Activated CD4-positive, alpha-beta T cell treated with anti-CD3 and anti-CD28 coated beads for 36 hours (primary cell): ENCODE measurements at regions not wholly inside any gene's neighbourhood (a gene's known extent, or its start where the extent isn't known, plus 50 kb on each side); places are given as distances from the start of the nearest gene placed in this dataset.
"Not testable (repeated sequence)": the region's sequence is repeated elsewhere in the genome, so short reads cannot be mapped to it uniquely, and the experiment has no call there.

Experiments used
- ATAC-seq: fragments of 200-7000 bp; cut with Tn5 transposase; one replicate; pipeline ENCODE4 v1.10.0; 2021; ENCODE audit warnings: mild to moderate bottlenecking, moderate library complexity
- CTCF ChIA-PET: fragments of 350-600 bp; sonication (Branson Sonifier 250); formaldehyde crosslinking; loops from one replicate; lab custom pipeline; 2021; ENCODE audit warnings: antibody characterized with exemption; lab: Charles Lee
- POLR2A ChIA-PET: fragments of 350-600 bp; sonication (Branson Sonifier 250); formaldehyde crosslinking; loops from one replicate; lab custom pipeline; 2021; ENCODE audit warnings: antibody characterized with exemption, inconsistent platforms; lab: Charles Lee
- DNase-seq: peaks from one replicate; pipeline ENCODE4 v3.0.0-alpha.2; 2020
- H3K27ac Mint-ChIP-seq: one replicate; pipeline ENCODE4 v1.8.0; 2021; ENCODE audit warnings: mixed read lengths
- H3K27me3 Mint-ChIP-seq: one replicate; pipeline ENCODE4 v1.8.0; 2021; ENCODE audit warnings: mixed read lengths
- H3K36me3 Mint-ChIP-seq: one replicate; pipeline ENCODE4 v1.8.0; 2021; ENCODE audit warnings: low read depth, mixed read lengths
- H3K4me1 Mint-ChIP-seq: one replicate; pipeline ENCODE4 v1.8.0; 2021; ENCODE audit warnings: mixed read lengths
- H3K4me3 Mint-ChIP-seq: one replicate; pipeline ENCODE4 v1.8.0; 2021; ENCODE audit warnings: mild to moderate bottlenecking, moderate library complexity, mixed read lengths
- H3K9me3 Mint-ChIP-seq: one replicate; pipeline ENCODE4 v1.8.0; 2021; ENCODE audit warnings: low read depth, mixed read lengths
- intact Hi-C, 2 experiments: fragments of 100-400 bp; cut with DNase I in 1 of 2; cut with micrococcal nuclease in 1 of 2; formaldehyde crosslinking; loops; one replicate each; pipeline versions ENCODE4 v1.14.2 to v1.15.1; 2022 to 2024; cut with DNase I, micrococcal nuclease

DNA sequence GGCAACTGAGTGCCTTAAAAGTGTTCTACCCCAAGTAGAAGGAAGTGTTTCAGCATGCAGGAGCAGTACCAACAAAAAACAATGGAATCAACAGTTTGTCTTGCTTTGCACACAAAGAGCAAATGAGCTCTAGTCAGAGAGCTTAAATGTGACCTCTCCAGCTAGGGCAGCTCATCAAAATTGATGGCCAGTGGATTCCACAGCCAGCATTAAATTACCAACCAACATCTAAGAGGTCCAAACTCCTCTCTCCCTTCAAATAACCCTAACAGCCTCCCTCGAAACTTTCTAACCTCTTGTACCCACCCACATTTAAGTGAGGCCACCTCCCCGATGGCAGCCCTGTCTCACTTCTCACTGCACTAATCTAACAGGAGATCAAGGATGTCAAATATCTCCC lies 219.9 kb downstream of the CHIC2 start:
- peaks cover 4% of the 10 kb centered on the region for H3K27me3 Mint-ChIP-seq
- DNase-seq (no peak), ATAC-seq (no peak)
- no peak overlapping the region for H3K27ac Mint-ChIP-seq
- no peaks in the 10 kb centered on the region for H3K9me3 Mint-ChIP-seq
- ChIA-PET POLR2A (no interaction called here), CTCF (interaction anchor here (0.7 kb wide), 1 partner anchor 90 kb away, joined by 3 read pairs; no protein-coding TSS in a partner anchor)
- no peaks in the 10 kb centered on the region for H3K4me1 Mint-ChIP-seq
- no peak overlapping the region for H3K4me3 Mint-ChIP-seq
- no peaks in the 10 kb centered on the region for H3K36me3 Mint-ChIP-seq
- intact Hi-C loops, result no loop called here

DNA sequence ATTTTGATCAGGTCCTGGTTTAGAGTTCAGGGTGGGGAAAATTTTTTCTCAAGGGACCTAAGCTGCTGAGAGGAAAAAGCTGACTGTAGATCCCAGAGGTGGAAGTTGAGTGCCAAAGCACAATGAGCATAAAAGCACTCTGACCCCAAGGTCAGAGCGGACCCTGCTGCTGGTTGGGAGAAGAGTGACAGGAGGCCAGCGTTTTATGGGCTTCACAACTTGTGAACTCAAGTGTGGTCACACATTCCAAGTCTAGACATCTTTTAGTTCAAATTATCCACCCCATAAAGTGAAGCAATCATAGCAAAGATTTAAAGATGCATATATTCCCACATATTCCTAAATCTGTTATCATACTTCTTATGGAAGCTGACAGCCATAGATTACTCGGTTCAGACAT lies 220.3 kb downstream of the CHIC2 start:
- H3K4me1 Mint-ChIP-seq, result no peaks in the 10 kb centered on the region
- intact Hi-C loops, result no loop called here
- ChIA-PET CTCF (interaction anchor here (0.7 kb wide), 1 partner anchor 90 kb away, joined by 3 read pairs; no protein-coding TSS in a partner anchor), POLR2A (no interaction called here)
- H3K9me3 Mint-ChIP-seq, result no peaks in the 10 kb centered on the region
- H3K27ac Mint-ChIP-seq, result no peak overlapping the region
- no peak overlapping the region for H3K4me3 Mint-ChIP-seq
- no peak for DNase-seq
- H3K27me3 Mint-ChIP-seq, result peaks cover 4% of the 10 kb centered on the region
- H3K36me3 Mint-ChIP-seq, result no peaks in the 10 kb centered on the region
- ATAC-seq, result no peak

DNA sequence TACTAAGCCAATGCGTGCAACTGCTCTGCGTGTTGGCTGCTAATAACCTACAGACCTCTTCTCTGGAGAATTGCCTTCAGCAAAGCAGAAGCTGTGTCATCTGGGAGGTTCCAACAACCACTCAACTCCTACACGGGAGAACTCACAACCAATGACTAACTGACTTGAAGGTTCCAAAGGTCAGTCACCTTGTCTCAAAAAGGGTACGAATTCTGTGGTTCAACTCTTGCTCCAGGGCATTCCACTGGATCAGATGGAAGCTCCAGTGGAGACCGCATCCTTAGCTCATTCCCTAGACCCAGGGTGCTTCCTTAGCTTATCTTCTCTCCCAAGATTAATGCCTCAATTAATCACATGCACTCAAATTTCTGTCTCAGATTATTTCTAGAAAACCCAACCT lies 222.7 kb downstream of the CHIC2 start:
- Mint-ChIP-seq H3K36me3 (no peaks in the 10 kb centered on the region), H3K27ac (no peak overlapping the region), H3K4me1 (no peaks in the 10 kb centered on the region), H3K9me3 (peaks cover 8% of the 10 kb centered on the region), H3K4me3 (no peak overlapping the region), H3K27me3 (peaks cover 4% of the 10 kb centered on the region)
- POLR2A ChIA-PET, result no interaction called here
- DNase-seq (no peak), ATAC-seq (no peak)
- intact Hi-C loops, result no loop called here
- CTCF ChIA-PET, result interaction anchor here (0.6 kb wide), 1 partner anchor 56 kb away, joined by 4 read pairs; no protein-coding TSS in a partner anchor

DNA sequence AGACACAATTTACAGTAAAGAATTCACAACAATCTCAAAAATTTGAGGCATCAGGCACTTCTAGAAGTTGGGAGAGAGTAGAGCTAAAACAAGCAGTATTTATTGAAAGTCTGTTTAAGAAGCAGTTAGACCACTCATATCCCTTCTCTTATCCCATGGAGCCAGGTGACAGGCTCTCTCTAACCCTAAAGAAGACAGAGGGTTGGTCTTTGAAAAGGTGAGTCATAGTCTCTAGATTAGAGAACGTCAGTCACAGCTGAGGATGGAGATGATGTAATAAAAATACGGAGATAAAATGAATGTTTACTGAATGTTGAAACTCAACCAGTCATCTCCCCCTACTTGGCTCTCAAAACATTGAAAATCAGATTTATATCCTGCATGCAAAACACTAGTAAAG lies 223.8 kb downstream of the CHIC2 start:
- ATAC-seq, result peak; percentile 26
- intact Hi-C loops, result no loop called here
- no peak overlapping the region for H3K4me3 Mint-ChIP-seq
- peaks cover 4% of the 10 kb centered on the region for H3K27me3 Mint-ChIP-seq
- POLR2A ChIA-PET, result no interaction called here
- H3K27ac Mint-ChIP-seq, result no peak overlapping the region
- no peak for DNase-seq
- peaks cover 8% of the 10 kb centered on the region for H3K9me3 Mint-ChIP-seq
- H3K36me3 Mint-ChIP-seq, result no peaks in the 10 kb centered on the region
- no peaks in the 10 kb centered on the region for H3K4me1 Mint-ChIP-seq
- CTCF ChIA-PET, result no interaction called here

DNA sequence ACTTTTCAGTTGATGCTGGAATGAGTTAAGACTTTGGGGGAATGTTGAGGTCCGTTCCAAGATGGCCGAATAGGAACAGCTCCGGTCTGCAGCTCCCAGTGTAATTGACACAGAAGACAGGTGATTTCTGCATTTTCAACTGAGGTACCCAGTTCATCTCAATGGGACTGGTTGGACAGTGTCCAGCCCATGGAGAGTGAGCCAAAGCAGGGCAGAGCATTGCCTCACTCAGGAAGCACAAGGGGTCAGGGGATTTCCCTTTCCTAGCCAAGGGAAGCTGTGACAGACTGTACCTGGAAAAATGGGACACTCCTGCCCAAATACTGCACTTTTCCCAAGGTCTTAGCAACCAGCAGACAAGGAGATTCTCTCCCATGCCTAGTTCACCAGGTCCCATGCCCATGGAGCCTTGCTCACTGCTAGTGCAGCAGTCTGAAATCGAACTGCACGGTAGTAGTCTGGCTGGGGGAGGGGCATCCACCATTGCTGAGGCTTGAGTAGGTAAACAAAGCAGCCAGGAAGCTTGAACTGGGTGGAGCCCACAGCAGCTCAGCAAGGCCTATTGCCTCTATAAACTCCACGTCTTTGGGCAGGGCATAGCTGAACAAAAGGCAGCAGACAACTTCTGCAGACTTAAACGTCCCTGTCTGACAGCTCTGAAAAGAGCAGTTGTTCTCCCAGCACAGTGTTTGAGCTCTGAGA lies 231.0 kb downstream of the CHIC2 start:
- H3K4me3 Mint-ChIP-seq, H3K4me1 Mint-ChIP-seq, DNase-seq, CTCF ChIA-PET, POLR2A ChIA-PET, ATAC-seq, H3K27ac Mint-ChIP-seq, H3K36me3 Mint-ChIP-seq, H3K27me3 Mint-ChIP-seq, H3K9me3 Mint-ChIP-seq, intact Hi-C loops: not testable (repeated sequence)

DNA sequence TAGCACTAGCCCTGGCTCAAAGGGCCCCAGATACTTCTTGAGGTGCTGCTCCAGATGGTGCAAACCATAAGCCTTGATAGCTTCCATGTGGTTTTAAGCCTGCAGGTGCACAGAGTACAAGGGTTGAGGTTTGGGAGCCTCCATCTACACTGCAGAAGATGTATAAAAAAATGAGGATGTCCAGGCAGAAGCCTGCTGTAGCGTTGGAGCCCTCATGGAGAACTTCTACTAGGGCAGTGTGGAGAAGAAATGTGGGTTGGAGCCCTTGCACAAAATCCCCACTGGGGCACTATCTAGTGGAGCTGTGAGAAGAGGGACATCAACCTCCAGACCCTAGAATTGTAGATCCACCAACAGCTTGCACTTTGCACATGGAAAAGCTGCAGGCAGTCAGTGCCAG lies 231.9 kb downstream of the CHIC2 start:
- CTCF ChIA-PET, result no interaction called here
- intact Hi-C loops, result no loop called here
- Mint-ChIP-seq H3K27me3 (peaks cover 6% of the 10 kb centered on the region), H3K4me1 (no peaks in the 10 kb centered on the region), H3K9me3 (peaks cover 5% of the 10 kb centered on the region), H3K4me3 (no peak overlapping the region), H3K36me3 (no peaks in the 10 kb centered on the region), H3K27ac (no peak overlapping the region)
- DNase-seq (no peak), ATAC-seq (no peak)
- POLR2A ChIA-PET, result no interaction called here

DNA sequence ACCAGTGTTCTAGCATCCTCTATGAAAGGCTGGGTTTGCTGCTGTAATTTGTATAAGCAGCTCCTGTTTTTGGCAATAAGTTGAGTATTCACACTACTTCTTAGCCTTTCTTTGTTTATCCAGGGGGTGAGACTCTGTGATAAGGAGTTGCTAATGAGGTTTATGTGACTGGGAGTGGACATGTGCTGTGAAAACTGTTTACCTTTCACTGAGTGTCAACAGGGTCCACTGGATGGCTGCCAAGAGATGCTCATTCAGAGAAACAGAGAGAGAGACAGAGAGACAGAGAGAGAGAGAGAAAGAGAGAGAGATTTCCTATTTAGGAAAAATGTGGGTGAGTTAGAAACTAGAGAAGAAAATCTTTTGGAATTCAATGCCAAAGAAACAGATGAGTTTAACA lies 233.9 kb downstream of the CHIC2 start:
- Mint-ChIP-seq H3K9me3 (peaks cover 5% of the 10 kb centered on the region), H3K36me3 (no peaks in the 10 kb centered on the region), H3K4me3 (no peak overlapping the region), H3K27ac (no peak overlapping the region), H3K4me1 (no peaks in the 10 kb centered on the region), H3K27me3 (peaks cover 6% of the 10 kb centered on the region)
- intact Hi-C loops, result no loop called here
- no peak for ATAC-seq
- ChIA-PET POLR2A (no interaction called here), CTCF (interaction anchor here (0.8 kb wide), 1 partner anchor 77 kb away, joined by 3 read pairs; no protein-coding TSS in a partner anchor)
- DNase-seq, result no peak

DNA sequence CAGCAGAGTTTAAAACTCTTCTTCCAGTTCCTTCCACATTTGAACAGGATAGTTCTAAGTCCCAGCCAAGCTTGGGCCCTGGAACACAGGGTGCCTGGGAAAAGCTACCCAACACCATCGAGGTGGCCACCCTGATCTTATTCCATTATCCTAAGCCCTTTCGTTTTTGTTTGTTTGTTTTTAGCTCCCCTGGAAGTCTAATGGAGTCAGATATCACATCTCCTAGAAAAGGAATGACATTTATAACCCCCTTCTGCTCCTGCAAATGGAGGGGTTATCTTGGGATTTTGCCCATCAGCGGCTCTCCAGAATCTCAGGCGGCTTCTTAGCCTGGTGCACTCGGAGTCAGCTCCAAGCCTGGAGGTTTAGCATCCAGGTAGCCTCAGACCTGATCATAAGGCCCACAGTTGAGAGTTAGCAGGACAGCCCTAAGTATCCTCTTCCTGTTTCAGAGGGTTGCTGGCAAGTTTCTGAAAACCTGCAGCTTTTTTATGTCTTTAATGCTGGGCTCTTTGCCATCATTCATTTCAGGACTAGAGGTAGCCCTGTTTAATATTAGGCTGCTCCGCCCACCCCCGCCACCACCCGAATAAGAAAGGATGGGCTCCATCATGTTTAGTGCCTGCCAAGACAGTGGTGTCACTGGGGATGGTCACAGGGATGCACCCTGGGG lies 230.0 kb upstream of the LNX1 start:
- no peak for DNase-seq
- intact Hi-C loops, result no loop called here
- no peak for ATAC-seq
- no peaks in the 10 kb centered on the region for H3K4me1 Mint-ChIP-seq
- H3K27ac Mint-ChIP-seq, result no peak overlapping the region
- H3K9me3 Mint-ChIP-seq, result no peaks in the 10 kb centered on the region
- POLR2A ChIA-PET, result no interaction called here
- H3K36me3 Mint-ChIP-seq, result no peaks in the 10 kb centered on the region
- peaks cover 9% of the 10 kb centered on the region for H3K27me3 Mint-ChIP-seq
- no peak overlapping the region for H3K4me3 Mint-ChIP-seq
- CTCF ChIA-PET, result no interaction called here

DNA sequence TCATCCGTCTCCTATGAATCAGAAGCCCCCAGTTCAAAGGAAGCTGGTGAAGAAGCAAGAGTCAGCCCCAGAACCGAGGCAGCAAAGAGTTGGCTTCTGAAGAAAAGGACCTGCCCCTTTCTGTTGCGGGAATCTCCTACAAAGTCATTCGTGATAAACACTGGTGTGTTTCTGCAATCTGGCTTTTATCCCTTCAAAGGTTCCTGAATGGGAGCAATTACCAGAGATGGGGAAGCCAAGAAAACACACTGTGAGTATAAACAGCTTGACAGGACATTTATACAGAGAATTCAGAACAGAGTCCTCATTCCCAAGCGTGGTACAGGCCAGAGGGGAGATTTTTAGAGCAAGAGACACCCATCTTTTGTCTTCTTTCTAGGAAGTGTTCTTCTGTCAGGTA lies 226.8 kb upstream of the LNX1 start:
- ATAC-seq (no peak), DNase-seq (no peak)
- no peak overlapping the region for H3K27ac Mint-ChIP-seq
- no peaks in the 10 kb centered on the region for H3K36me3 Mint-ChIP-seq
- H3K27me3 Mint-ChIP-seq, result peaks cover 9% of the 10 kb centered on the region
- no peak overlapping the region for H3K4me3 Mint-ChIP-seq
- ChIA-PET CTCF (no interaction called here), POLR2A (no interaction called here)
- no peaks in the 10 kb centered on the region for H3K4me1 Mint-ChIP-seq
- intact Hi-C loops, result no loop called here
- H3K9me3 Mint-ChIP-seq, result no peaks in the 10 kb centered on the region

DNA sequence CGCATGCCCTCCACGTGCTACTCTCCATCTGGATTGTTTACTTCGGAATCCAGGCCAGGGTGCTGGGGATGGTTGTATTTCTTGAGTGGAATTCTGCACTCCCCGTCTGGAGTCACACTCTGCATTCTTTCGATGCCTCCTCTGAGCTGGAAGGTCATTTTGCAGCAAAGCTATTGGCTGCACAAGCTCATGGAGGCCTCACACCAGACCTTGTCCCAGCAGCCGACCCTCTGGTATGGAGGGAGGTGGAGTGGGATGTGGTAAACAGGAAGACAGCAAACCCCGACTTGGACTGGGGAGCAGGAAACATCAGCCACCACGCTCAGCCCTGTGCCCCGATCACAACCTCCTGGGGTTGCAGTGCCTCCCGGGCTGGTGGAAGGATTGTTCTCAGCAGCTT lies 225.3 kb upstream of the LNX1 start:
- H3K36me3 Mint-ChIP-seq, result no peaks in the 10 kb centered on the region
- DNase-seq, result no peak
- CTCF ChIA-PET, result interaction anchor here (0.8 kb wide), 1 partner anchor 418 kb away, joined by 4 read pairs; no protein-coding TSS in a partner anchor
- POLR2A ChIA-PET, result no interaction called here
- ATAC-seq, result no peak
- no peak overlapping the region for H3K27ac Mint-ChIP-seq
- peaks cover 9% of the 10 kb centered on the region for H3K27me3 Mint-ChIP-seq
- H3K9me3 Mint-ChIP-seq, result no peaks in the 10 kb centered on the region
- intact Hi-C loops, result no loop called here
- H3K4me3 Mint-ChIP-seq, result no peak overlapping the region
- H3K4me1 Mint-ChIP-seq, result no peaks in the 10 kb centered on the region

DNA sequence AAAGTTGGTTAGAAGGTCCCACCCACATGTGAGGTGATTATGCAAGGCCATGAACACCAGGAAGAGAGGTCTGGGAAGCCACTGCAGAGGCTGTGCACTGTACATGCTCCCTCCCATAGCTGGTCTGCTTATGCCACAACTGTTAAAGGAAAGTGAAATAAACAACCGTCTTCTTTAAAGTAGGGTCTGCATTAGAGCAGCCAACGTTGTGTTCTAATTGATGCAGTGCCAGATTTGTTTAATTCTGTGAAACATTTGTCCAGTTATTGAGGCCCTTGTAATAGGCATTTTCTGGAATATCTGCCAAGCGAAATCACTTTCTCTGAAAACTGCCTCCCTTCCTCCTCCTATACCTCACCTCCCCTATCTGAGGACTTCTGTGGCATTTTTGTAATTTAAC lies 224.0 kb upstream of the LNX1 start:
- intact Hi-C loops, result no loop called here

DNA sequence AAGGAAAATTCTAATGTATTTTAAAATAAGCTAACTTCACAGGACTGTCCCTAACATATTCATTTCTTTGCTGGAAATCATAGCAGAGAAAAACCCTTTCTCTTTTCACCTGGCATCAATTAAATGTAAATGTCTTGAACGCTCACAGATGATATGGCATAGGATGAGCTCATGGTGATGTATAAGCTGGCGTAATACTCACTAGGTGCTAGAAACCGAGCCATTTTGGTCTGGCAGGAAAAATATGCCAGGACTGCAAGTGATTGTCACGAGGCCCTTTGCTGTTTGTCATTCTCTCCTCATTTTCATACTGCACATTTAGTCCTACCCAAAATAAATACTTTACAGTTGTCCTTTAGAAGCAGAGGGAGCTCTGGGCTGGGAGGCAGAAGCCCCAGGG lies 222.7 kb upstream of the LNX1 start:
- Mint-ChIP-seq H3K27me3 (peaks cover 7% of the 10 kb centered on the region), H3K27ac (no peak overlapping the region), H3K36me3 (no peaks in the 10 kb centered on the region), H3K4me3 (no peak overlapping the region), H3K4me1 (no peaks in the 10 kb centered on the region), H3K9me3 (no peaks in the 10 kb centered on the region)
- intact Hi-C loops, result no loop called here
- ChIA-PET CTCF (interaction anchor here (0.6 kb wide), 1 partner anchor 422 kb away, joined by 3 read pairs; no protein-coding TSS in a partner anchor), POLR2A (no interaction called here)
- no peak for DNase-seq
- no peak for ATAC-seq

More for the DNA sequence above, 224.0 kb upstream of the LNX1 start:
- H3K27me3 Mint-ChIP-seq, result peaks cover 7% of the 10 kb centered on the region
- no peak for ATAC-seq
- H3K9me3 Mint-ChIP-seq, result no peaks in the 10 kb centered on the region
- H3K4me1 Mint-ChIP-seq, result no peaks in the 10 kb centered on the region
- H3K36me3 Mint-ChIP-seq, result no peaks in the 10 kb centered on the region
- DNase-seq, result no peak
- no peak overlapping the region for H3K27ac Mint-ChIP-seq
- CTCF ChIA-PET, result no interaction called here
- POLR2A ChIA-PET, result no interaction called here
- no peak overlapping the region for H3K4me3 Mint-ChIP-seq
